Subcutaneous abdominal adipose tissue (tissue), 5 donors: ENCODE measurements at regions not wholly inside any gene's neighbourhood (a gene's known extent, or its start where the extent isn't known, plus 50 kb on each side); places are given as distances from the start of the nearest gene placed in this dataset.

Experiments used
- H3K27ac ChIP-seq: one replicate; pipeline ENCODE4 v1.7.0; 2013; ENCODE audit warnings: low read depth, mild to moderate bottlenecking, inconsistent platforms, low read length, moderate library complexity
- H3K27me3 ChIP-seq, 5 donors: one replicate each; pipeline ENCODE4 v1.7.0; 2013; ENCODE audit warnings: low read length in 5 of 5, inconsistent platforms in 1 of 5; ENCODE audit not compliant: control insufficient read depth in 5 of 5, insufficient read depth in 4 of 5
- H3K36me3 ChIP-seq, 5 donors: one replicate each; pipeline ENCODE4 v1.7.0; 2013; ENCODE audit warnings: low read length in 5 of 5; ENCODE audit not compliant: control insufficient read depth in 5 of 5, insufficient read depth in 5 of 5
- H3K4me1 ChIP-seq, 5 donors: one replicate each; pipeline ENCODE4 v1.7.0; 2013; ENCODE audit warnings: low read length in 5 of 5, mild to moderate bottlenecking in 3 of 5, moderate library complexity in 1 of 5; ENCODE audit not compliant: control insufficient read depth in 5 of 5, insufficient read depth in 5 of 5
- H3K4me3 ChIP-seq, 5 donors: one replicate each; pipeline ENCODE4 v1.7.0; 2013; ENCODE audit warnings: low read length in 5 of 5, low read depth in 1 of 5
- H3K9ac ChIP-seq, 5 donors: one replicate each; pipeline ENCODE4 v1.7.0; 2013; ENCODE audit warnings: low read length in 5 of 5, mild to moderate bottlenecking in 4 of 5, moderate library complexity in 3 of 5
- H3K9me3 ChIP-seq, 5 donors: one replicate each; pipeline ENCODE4 v1.7.0; 2013; ENCODE audit warnings: low read length in 5 of 5; ENCODE audit not compliant: control insufficient read depth in 5 of 5
- donor health status: healthy.
- donor health status: healthy.
- donor health status: healthy.
- donor health status: healthy.
- donor health status: healthy.

DNA sequence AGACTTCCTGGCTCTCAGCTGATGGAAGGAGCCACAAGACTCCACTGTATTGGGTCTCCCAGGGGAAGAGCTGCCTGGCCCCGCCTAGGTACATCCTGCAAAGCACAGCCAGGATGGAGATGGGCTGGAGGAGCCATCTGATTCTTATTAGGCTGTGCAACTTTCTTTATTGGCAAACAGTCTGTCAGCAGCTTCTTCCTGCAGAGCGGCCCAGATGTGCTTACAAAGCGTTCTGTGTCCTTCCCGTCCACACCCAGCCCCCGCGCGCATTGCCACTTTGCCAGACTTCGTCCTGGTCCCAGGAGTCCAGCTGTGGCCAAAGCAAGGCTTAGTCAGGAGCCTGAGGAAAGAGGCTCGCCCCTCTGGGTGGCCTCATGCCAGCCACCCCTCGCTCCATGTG, 409.3 kb downstream of the ZNF536 start:
- no peak overlapping the region for H3K4me3 ChIP-seq
- no peak overlapping the region for H3K9ac ChIP-seq
- H3K36me3 ChIP-seq = no peaks in the 10 kb centered on the region
- no peaks in the 10 kb centered on the region for H3K9me3 ChIP-seq
- peaks cover 0 to 7% (median 0%) of the 10 kb centered on the region in 5 donors for H3K4me1 ChIP-seq
- H3K27ac ChIP-seq = no peak overlapping the region
- H3K27me3 ChIP-seq = peaks cover 3 to 10% (median 9%) of the 10 kb centered on the region in 5 donors

DNA sequence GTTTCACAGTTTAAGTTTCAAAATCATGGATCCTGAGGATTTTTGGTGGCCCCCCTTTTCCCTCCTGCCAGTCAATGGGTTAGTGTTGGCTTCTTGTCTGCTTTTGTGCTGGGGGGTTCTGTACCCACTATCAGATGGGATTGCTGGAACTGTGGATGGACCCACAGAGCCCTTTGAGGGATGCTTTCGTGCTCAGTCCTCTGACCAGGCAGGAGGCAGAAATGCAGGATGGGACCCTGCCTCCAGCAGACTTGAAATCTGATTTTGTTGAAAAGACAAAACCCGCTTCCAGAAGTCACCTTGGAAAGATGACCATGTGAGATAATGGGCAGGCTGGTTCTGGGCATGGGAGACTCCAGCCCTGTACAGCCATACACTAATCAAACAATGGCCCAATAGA, 408.9 kb downstream of the ZNF536 start:
- Histone ChIP-seq H3K9me3 (no peaks in the 10 kb centered on the region), H3K27me3 (peaks cover 3 to 10% (median 9%) of the 10 kb centered on the region in 5 donors), H3K9ac (no peak overlapping the region), H3K36me3 (no peaks in the 10 kb centered on the region), H3K4me3 (no peak overlapping the region), H3K4me1 (peaks cover 0 to 7% (median 0%) of the 10 kb centered on the region in 5 donors), H3K27ac (no peak overlapping the region)

DNA sequence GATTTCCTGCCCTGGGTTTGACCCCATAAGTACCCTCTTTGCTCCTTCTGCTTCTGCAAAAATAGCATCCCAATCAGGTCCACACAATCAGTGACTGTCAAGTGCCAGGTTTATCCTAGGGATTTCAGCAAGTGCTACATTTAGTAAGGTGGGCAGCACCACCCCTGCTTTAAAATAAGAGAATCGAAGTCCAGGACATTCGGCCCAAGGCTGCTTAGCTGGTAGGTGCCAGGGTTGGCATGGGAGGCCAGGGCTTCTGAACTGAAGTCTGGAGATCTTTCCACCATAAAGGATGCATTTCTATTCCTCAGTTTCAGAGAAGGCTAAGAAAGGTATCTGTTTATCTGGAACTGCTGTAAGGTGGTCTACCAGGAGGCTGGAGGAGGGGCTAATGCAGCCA, 408.3 kb downstream of the ZNF536 start:
- Histone ChIP-seq H3K27ac (no peak overlapping the region), H3K9ac (no peak overlapping the region), H3K4me3 (no peak overlapping the region), H3K4me1 (peaks cover 0 to 7% (median 0%) of the 10 kb centered on the region in 5 donors), H3K9me3 (no peaks in the 10 kb centered on the region), H3K36me3 (no peaks in the 10 kb centered on the region), H3K27me3 (peaks cover 3 to 10% (median 9%) of the 10 kb centered on the region in 5 donors)

DNA sequence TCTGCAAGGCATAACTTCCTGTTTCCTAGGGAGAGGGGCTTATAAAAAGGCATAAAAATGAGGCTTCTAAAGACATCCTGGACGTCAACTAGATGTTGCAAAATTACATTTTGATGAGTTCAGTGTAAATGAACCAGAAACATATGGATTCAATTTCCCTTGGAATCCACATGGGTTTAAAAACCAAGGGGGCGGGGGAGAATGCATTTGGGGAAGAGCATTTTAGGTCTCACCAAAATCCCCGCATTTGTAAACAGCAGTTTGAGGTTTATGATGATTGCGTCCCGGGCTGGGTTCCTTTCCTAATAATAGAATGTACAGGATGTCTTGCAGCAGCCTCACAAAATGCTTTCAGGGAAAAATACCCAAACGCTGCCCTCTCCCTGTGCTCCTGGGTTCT, 407.8 kb downstream of the ZNF536 start:
- no peaks in the 10 kb centered on the region for H3K9me3 ChIP-seq
- H3K27ac ChIP-seq = no peak overlapping the region
- peaks cover 3 to 10% (median 9%) of the 10 kb centered on the region in 5 donors for H3K27me3 ChIP-seq
- peaks cover 0 to 7% (median 0%) of the 10 kb centered on the region in 5 donors for H3K4me1 ChIP-seq
- H3K4me3 ChIP-seq = no peak overlapping the region
- H3K9ac ChIP-seq = no peak overlapping the region
- H3K36me3 ChIP-seq = no peaks in the 10 kb centered on the region

DNA sequence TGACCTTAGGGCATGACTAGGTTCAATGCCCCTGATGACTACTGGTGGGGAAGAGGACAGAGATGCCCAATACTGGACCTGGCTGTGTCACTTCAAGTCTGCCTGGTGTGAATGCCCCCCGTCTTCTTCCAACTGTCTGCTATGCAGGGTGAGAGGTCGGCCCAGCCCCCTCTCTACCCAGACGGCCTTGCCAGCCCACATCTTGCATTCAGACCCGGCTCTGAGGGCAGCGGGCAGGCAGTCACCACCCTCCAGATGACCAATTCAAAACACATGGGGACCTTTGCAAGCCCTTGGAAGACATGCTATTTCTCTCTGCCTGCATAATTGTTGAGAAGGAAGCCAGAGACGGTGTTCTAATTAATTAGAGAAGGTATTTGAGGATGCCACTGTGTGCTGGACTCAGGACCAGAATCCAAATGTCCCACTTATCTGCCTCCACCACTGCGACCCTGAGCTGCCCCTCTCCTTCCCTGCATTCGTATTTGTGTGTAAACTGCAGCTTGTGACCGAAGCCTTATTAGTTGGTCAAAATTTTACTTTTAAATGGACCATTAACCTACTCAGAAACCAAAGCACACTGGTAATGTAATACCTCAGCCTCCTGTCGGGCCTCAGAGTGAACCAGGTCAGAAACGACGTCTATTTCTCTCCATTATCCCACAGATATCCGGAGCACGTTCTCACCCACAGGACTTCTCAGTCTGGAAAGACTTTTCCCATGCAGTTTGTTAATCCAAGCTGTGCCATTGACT, 407.0 kb downstream of the ZNF536 start:
- Histone ChIP-seq H3K4me3 (no peak overlapping the region), H3K9ac (no peak overlapping the region), H3K9me3 (no peaks in the 10 kb centered on the region), H3K4me1 (peaks cover 0 to 7% (median 0%) of the 10 kb centered on the region in 5 donors), H3K27ac (no peak overlapping the region), H3K36me3 (no peaks in the 10 kb centered on the region), H3K27me3 (peaks cover 3 to 10% (median 8%) of the 10 kb centered on the region in 5 donors)

DNA sequence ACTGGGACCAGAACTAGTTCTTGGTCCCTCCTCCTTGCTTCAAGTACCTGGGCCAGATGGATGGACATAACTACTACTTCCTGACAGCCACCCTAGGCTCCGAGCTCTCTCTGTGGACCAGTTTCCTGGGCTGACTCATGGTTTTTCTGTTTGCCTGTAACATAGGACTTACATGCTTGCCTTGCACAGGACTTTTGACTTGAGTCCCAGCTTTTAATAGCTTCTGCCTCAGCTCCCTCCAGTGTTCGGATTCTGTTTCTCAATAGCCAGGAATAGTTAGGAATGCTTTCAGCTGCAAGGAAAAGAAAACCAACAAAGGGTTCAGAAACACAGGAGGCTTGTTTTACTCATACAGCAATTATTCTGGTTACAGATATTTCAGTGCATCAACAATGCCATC, 405.9 kb downstream of the ZNF536 start:
- H3K4me3 ChIP-seq = no peak overlapping the region
- no peaks in the 10 kb centered on the region for H3K36me3 ChIP-seq

DNA sequence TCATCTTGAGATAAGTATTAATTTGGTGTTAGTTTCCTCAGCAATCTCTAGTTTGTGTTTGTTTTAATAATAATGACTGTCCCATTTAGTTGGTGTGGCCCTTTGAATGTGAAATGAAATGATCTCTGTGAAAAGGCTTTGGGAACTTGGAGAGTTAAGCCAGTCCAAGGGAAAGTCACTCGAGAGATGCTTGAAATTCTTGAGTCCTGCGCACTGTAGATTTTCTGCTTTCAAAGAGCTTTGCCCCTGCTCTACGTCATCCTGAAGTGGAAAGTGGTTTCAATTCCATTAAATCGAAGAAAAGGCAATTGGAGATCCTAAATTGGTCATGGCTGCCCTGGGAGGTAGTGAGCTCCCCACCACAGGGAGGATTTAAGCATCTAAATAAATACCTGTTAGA, 403.8 kb downstream of the ZNF536 start:
- H3K9me3 ChIP-seq = no peaks in the 10 kb centered on the region
- peaks cover 0 to 4% (median under 1%) of the 10 kb centered on the region in 5 donors for H3K27me3 ChIP-seq
- H3K9ac ChIP-seq = no peak overlapping the region
- peaks cover 0 to 4% (median 0%) of the 10 kb centered on the region in 5 donors for H3K4me1 ChIP-seq
- H3K27ac ChIP-seq = no peak overlapping the region
- no peaks in the 10 kb centered on the region for H3K36me3 ChIP-seq
- H3K4me3 ChIP-seq = no peak overlapping the region

More for the DNA sequence above, 405.9 kb downstream of the ZNF536 start:
- Histone ChIP-seq H3K9me3 (no peaks in the 10 kb centered on the region), H3K27ac (no peak overlapping the region), H3K4me1 (peaks cover 0 to 7% (median 0%) of the 10 kb centered on the region in 5 donors), H3K9ac (no peak overlapping the region), H3K27me3 (peaks cover 2 to 10% (median 5%) of the 10 kb centered on the region in 5 donors)

DNA sequence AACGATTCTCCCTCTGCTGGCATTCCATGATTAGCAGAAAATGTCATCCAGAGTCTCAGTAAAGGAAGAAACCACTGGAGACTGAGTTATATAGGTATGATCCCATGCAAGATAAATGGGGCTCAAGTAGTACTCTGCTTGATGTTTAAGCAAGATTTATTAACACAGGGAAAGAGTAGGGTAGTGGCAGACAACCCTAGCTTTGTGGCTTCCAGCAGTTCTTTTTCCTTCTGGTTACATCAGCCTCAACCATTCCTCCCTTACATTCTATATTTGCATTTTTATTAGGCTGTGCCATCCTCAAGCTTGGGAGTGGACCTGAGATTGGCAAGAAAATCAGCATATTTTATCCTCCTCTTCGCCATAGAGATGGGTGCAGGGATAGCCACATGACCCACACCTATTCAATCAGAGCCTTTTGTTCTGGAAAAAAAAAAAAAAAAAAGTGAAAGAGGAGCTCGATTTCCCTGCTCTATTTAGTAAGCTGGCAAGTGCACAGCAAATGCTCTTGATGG, 402.1 kb downstream of the ZNF536 start:
- no peak overlapping the region for H3K4me3 ChIP-seq
- no peak overlapping the region for H3K9ac ChIP-seq
- no peaks in the 10 kb centered on the region for H3K36me3 ChIP-seq
- H3K27me3 ChIP-seq = peaks cover 0 to 2% (median 0%) of the 10 kb centered on the region in 5 donors
- no peaks in the 10 kb centered on the region for H3K9me3 ChIP-seq
- no peaks in the 10 kb centered on the region for H3K4me1 ChIP-seq
- H3K27ac ChIP-seq = no peak overlapping the region

DNA sequence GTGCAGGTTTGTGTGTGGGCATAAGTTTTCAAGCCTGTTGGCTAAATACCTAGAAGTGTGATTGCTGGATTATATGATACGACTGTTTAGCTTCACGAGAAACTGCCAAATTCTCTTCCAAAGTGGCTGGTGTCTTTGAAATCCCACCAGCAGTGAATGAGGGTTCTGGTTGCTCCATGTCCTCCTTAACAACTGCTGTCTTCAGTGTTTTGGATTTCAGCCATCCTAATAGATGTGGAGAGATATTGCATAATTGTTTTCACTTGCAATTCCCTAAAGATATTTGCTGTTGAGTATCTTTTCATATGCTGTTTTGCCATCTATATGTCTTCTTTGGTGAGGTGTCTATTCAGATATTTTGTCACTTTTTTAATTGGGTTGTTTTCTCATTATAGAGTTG, 390.5 kb downstream of the ZNF536 start:
- no peak overlapping the region for H3K9ac ChIP-seq
- no peak overlapping the region for H3K27ac ChIP-seq
- no peaks in the 10 kb centered on the region for H3K27me3 ChIP-seq
- no peak overlapping the region for H3K4me3 ChIP-seq
- H3K9me3 ChIP-seq = no peaks in the 10 kb centered on the region
- peaks cover 0 to 4% (median 0%) of the 10 kb centered on the region in 5 donors for H3K4me1 ChIP-seq
- H3K36me3 ChIP-seq = no peaks in the 10 kb centered on the region

DNA sequence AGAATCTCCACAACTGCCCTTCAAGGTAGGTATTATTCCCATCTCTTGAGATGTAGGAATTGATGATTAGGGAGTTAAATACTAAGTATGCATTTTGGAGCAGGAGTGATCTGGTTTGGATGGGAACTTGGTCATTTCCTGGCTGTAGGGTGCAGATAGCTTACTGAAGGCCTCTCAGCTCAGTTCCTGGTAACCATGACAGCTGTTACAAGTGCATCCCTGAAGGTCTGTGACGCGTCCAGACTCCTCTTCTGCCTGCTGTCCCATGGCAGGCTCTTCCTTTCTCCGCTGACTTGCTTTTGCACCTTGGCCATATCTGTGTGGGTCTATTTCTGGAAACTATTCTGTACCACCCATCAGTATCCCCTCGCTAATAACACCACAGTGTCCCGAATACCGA, 387.8 kb downstream of the ZNF536 start:
- Histone ChIP-seq H3K4me3 (no peak overlapping the region), H3K9ac (no peak overlapping the region), H3K27me3 (no peaks in the 10 kb centered on the region), H3K9me3 (no peaks in the 10 kb centered on the region), H3K36me3 (no peaks in the 10 kb centered on the region), H3K4me1 (peaks cover 0 to 4% (median 0%) of the 10 kb centered on the region in 5 donors), H3K27ac (no peak overlapping the region)
